HepG2 (cell line): ENCODE measurements at regions not wholly inside any gene's neighbourhood (a gene's known extent, or its start where the extent isn't known, plus 50 kb on each side); places are given as distances from the start of the nearest gene placed in this dataset.

Experiments used
- ATAC-seq: fragments of 200-7000 bp; cut with Tn5 transposase; 3 replicates; pipeline ENCODE4 v1.9.1; 2020; ENCODE audit warnings: mild to moderate bottlenecking, moderate library complexity
- BruUV-seq: library from RNA; stranded (reverse); fragments of 400-500 nt; replicated peaks from 2 replicates; lab custom pipeline; 2021; lab: Mats Ljungman, UMichigan
- CTCF ChIA-PET: fragments of 300-600 bp; formaldehyde crosslinking; extraction: SDS; loops from one replicate; lab custom pipeline; 2021; ENCODE audit warnings: low total read pairs, inconsistent platforms, low intra/inter-chr PET ratio; lab: Yijun Ruan, JAX
- POLR2A ChIA-PET: fragments of 350-600 bp; sonication (Branson Sonifier 250); formaldehyde crosslinking; loops from one replicate; lab custom pipeline; 2020; ENCODE audit warnings: antibody characterized with exemption, inconsistent platforms; lab: Yijun Ruan, JAX
- DNase-seq: peaks from one replicate; pipeline ENCODE4 v3.0.0-alpha.2; 2015; ENCODE audit warnings: low spot score
- FAIRE-seq: peaks from 3 replicates; lab custom pipeline; 2011; peaks lifted over from hg19 to GRCh38; lab: Jason Lieb, UNC
- H2AFZ ChIP-seq: one replicate; pipeline ENCODE4 v1.6.1; 2011; ENCODE audit warnings: low read length, inconsistent platforms
- H3K27ac ChIP-seq: fragments of 300-600 bp; 3 replicates; pipeline ENCODE4 v1.8.0; 2011; ENCODE audit warnings: mixed run types, mild to moderate bottlenecking, mixed read lengths, low read length, inconsistent platforms; ENCODE audit not compliant: insufficient read depth; ENCODE audit errors: extremely low read length
- H3K27me3 ChIP-seq, 2 experiments: fragments of 200-600 bp in 1 of 2; 2 replicates in 1 of 2; 3 replicates in 1 of 2; pipeline versions ENCODE4 v1.6.0 to v1.8.0; 2011; ENCODE audit warnings: low read length in 2 of 2, mild to moderate bottlenecking in 2 of 2, moderate library complexity in 2 of 2, inconsistent platforms in 1 of 2; ENCODE audit not compliant: insufficient read depth in 2 of 2, control insufficient read depth in 1 of 2
- H3K36me3 ChIP-seq, 2 experiments: fragments of 200-600 bp in 1 of 2; replicated peaks in 1 of 2; 2 replicates in 1 of 2; 3 replicates in 1 of 2; pipeline versions ENCODE4 v1.5.1 to v1.8.0; 2011; ENCODE audit warnings: low read length in 2 of 2, inconsistent platforms in 1 of 2; ENCODE audit not compliant: insufficient read depth in 2 of 2, control insufficient read depth in 1 of 2
- H3K4me1 ChIP-seq: 2 replicates; pipeline ENCODE4 v1.5.1; 2012; ENCODE audit warnings: low read length, inconsistent platforms; ENCODE audit not compliant: insufficient read depth
- H3K4me2 ChIP-seq: 2 replicates; pipeline ENCODE4 v1.6.0; 2011; ENCODE audit warnings: low read depth, low read length, inconsistent platforms
- H3K4me3 ChIP-seq, 3 experiments: fragments of 200-600 bp in 1 of 3; sonication (generic), shearing (Covaris generic) in 1 of 3; replicated peaks in 1 of 3; 2 replicates each; pipeline ENCODE4 v1.5.1; 2011 to 2016; ENCODE audit warnings: low read length in 3 of 3, inconsistent platforms in 2 of 3, low read depth in 2 of 3, mild to moderate bottlenecking in 2 of 3, control low read depth in 1 of 3, mixed read lengths in 1 of 3; ENCODE audit not compliant: insufficient read depth in 1 of 3
- H3K79me2 ChIP-seq: one replicate; pipeline ENCODE4 v1.6.1; 2011; ENCODE audit warnings: low read length, inconsistent platforms; ENCODE audit not compliant: insufficient read depth
- H3K9ac ChIP-seq: 2 replicates; pipeline ENCODE4 v1.6.0; 2011; ENCODE audit warnings: mild to moderate bottlenecking, low read depth, low read length, inconsistent platforms; ENCODE audit not compliant: insufficient read depth
- H3K9me3 ChIP-seq: 2 replicates; pipeline ENCODE4 v1.5.1; 2012; ENCODE audit warnings: mild to moderate bottlenecking, low read length
- H4K20me1 ChIP-seq: 2 replicates; pipeline ENCODE4 v1.6.0; 2011; ENCODE audit warnings: inconsistent platforms, mild to moderate bottlenecking, low read length, moderate library complexity; ENCODE audit not compliant: insufficient read depth
- ARHGAP35 ChIP-seq: sonication (generic); formaldehyde crosslinking; IDR thresholded peaks from 2 replicates; pipeline ENCODE4 v1.9.0; 2022; ENCODE audit warnings: mild to moderate bottlenecking, inconsistent platforms, moderate library complexity, missing genetic modification reagents, borderline replicate concordance
- CCDC6 ChIP-seq: sonication (generic); formaldehyde crosslinking; IDR thresholded peaks from 2 replicates; pipeline ENCODE4 v1.8.1; 2022; ENCODE audit warnings: mild to moderate bottlenecking, missing genetic modification reagents, moderate library complexity
- FLYWCH1 ChIP-seq: sonication (generic); formaldehyde crosslinking; IDR thresholded peaks from 2 replicates; pipeline ENCODE4 v1.8.1; 2023; ENCODE audit warnings: mild to moderate bottlenecking, missing genetic modification reagents
- GATA4 ChIP-seq: sonication (generic); IDR thresholded peaks from 2 replicates; pipeline ENCODE4 v1.6.1; 2016; ENCODE audit warnings: antibody characterized with exemption, low read depth, borderline replicate concordance
- MAZ ChIP-seq, 2 experiments: sonication (generic) in 1 of 2; formaldehyde crosslinking in 1 of 2; IDR thresholded peaks; 2 replicates each; pipeline versions ENCODE4 v1.5.0 to v1.6.1; 2012 to 2020; ENCODE audit warnings: low read depth in 2 of 2, mild to moderate bottlenecking in 2 of 2, borderline replicate concordance in 1 of 2, improper control_type of control experiment in 1 of 2, low read length in 1 of 2, missing genetic modification reagents in 1 of 2, moderate library complexity in 1 of 2
- RBM39 ChIP-seq: fragments of 200-400 bp; formaldehyde crosslinking; IDR thresholded peaks from one replicate; pipeline ENCODE4 v1.6.1; 2018; ENCODE audit warnings: antibody characterized with exemption, mild to moderate bottlenecking, low read depth, low read length; ENCODE audit not compliant: poor library complexity, severe bottlenecking
- SETDB1 ChIP-seq: sonication (generic); formaldehyde crosslinking; IDR thresholded peaks from 2 replicates; pipeline ENCODE4 v1.5.1; 2020; ENCODE audit warnings: missing genetic modification reagents, mild to moderate bottlenecking, borderline replicate concordance
- TAF1 ChIP-seq: sonication (generic); formaldehyde crosslinking; IDR thresholded peaks from 2 replicates; pipeline ENCODE4 v1.4.0; 2020; ENCODE audit warnings: missing genetic modification reagents
- TAF15 ChIP-seq: fragments of 200-400 bp; formaldehyde crosslinking; IDR thresholded peaks from one replicate; pipeline ENCODE4 v1.6.1; 2018; ENCODE audit warnings: mild to moderate bottlenecking, low read depth, low read length; ENCODE audit not compliant: poor library complexity, severe bottlenecking
- U2AF2 ChIP-seq: fragments of 200-400 bp; formaldehyde crosslinking; IDR thresholded peaks from 2 replicates; pipeline ENCODE4 v1.6.1; 2017; ENCODE audit warnings: low read depth, mild to moderate bottlenecking, low read length
- ZNF12 ChIP-seq: sonication (generic); formaldehyde crosslinking; IDR thresholded peaks from 2 replicates; pipeline ENCODE4 v1.5.0; 2020; ENCODE audit warnings: missing genetic modification reagents
- ZNF317 ChIP-seq: sonication (generic); formaldehyde crosslinking; IDR thresholded peaks from 2 replicates; pipeline ENCODE4 v1.5.0; 2020; ENCODE audit warnings: mild to moderate bottlenecking, missing genetic modification reagents
- WGBS: methylation state at CpG from one replicate; pipeline ENCODE4 v1.1.6; 2017; ENCODE audit warnings: low lambda C conversion rate; 5-methylcytosine and 5-hydroxymethylcytosine counted together
- in situ Hi-C: cut with HindIII; loops from 2 replicates; pipeline ENCODE4 v1.10.0; 2017; ENCODE audit warnings: low pct_unique_long_range_greater_than_20kb; ENCODE audit not compliant: extremely low pct_ligation_motif_present
- intact Hi-C: fragments of 100-400 bp; cut with micrococcal nuclease; formaldehyde crosslinking; loops from one replicate; pipeline ENCODE4 v1.10.0; 2022; ENCODE audit not compliant: unreplicated experiment
- TF ChIP-seq, protein P1 (sequence below): sonication (generic); formaldehyde crosslinking; conservative IDR thresholded peaks from 2 replicates; pipeline ENCODE4 v1.5.0; 2020; ENCODE audit warnings: missing genetic modification reagents
- TF ChIP-seq, protein P2 (sequence below), 2 experiments: sonication (generic) in 1 of 2; formaldehyde crosslinking in 1 of 2; IDR thresholded peaks; 2 replicates each; pipeline versions ENCODE4 v1.4.0 to v1.6.1; 2018 to 2020; ENCODE audit warnings: missing genetic modification reagents in 2 of 2, borderline replicate concordance in 1 of 2, low read depth in 1 of 2, mild to moderate bottlenecking in 1 of 2, missing biosample characterization in 1 of 2
- TF ChIP-seq, protein P3 (sequence below): sonication (generic); formaldehyde crosslinking; IDR thresholded peaks from 2 replicates; pipeline ENCODE4 v1.4.0; 2020; ENCODE audit warnings: low read depth, mild to moderate bottlenecking, missing genetic modification reagents
- TF ChIP-seq, protein P4 (sequence below): sonication (generic); formaldehyde crosslinking; IDR thresholded peaks from 2 replicates; pipeline ENCODE4 v1.8.1; 2023; ENCODE audit warnings: mild to moderate bottlenecking, missing genetic modification reagents, borderline replicate concordance
- TF ChIP-seq, protein P5 (sequence below): sonication (generic); formaldehyde crosslinking; IDR thresholded peaks from 2 replicates; pipeline ENCODE4 v1.8.1; 2023; ENCODE audit warnings: missing genetic modification reagents, inconsistent platforms, borderline replicate concordance

DNA sequence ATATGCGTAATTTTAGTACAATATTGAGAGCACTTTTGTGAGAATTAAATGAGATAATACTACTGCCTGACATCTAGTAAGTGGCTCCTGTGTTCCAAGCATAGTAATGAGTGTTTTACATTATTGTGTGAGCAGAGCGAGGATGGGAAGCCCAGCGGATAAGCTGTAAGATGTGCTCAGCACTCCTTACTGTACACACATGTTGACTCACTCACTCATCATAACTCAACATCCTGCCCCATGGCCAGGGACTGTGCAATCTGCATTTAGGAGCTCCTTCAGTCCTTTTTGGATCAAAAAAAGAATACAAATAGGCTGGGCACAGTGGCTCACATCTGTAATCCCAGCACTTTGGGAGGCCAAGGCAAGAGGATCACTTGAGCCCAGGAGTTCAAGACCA is 72.9 kb upstream of the NEBL start (continued):
- TF ChIP-seq RBM39: no peak
- no peak for TF ChIP-seq U2AF2

DNA sequence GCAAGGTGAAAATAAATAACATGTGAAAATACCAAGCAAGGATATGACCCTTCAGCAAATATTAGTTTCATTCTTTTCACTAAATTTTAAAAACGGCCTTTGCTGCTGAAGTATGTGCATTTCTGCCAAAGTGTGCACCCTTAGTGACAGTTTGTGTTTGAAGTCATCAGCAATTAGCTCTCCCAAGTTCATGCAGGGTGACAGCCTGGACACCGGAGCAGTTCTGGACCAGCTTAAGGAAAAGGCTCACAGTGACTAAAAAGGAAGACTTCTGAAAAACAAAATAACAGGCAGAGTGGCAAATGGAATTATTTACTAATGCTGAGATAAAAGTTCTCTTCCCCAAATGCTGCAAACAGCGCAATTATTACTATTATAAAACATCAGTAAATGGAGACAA is 69.3 kb upstream of the NEBL start:
- POLR2A ChIA-PET: no interaction called here
- Histone ChIP-seq H4K20me1 (no peaks in the 10 kb centered on the region), H3K4me3 (no peak overlapping the region), H3K4me2 (no peak overlapping the region)
- CTCF ChIA-PET: no interaction called here
- no TSS peak for BruUV-seq
- under 1% methylated on average over 3 of the region's 3 CpGs for WGBS
- TF ChIP-seq, protein P1, sequence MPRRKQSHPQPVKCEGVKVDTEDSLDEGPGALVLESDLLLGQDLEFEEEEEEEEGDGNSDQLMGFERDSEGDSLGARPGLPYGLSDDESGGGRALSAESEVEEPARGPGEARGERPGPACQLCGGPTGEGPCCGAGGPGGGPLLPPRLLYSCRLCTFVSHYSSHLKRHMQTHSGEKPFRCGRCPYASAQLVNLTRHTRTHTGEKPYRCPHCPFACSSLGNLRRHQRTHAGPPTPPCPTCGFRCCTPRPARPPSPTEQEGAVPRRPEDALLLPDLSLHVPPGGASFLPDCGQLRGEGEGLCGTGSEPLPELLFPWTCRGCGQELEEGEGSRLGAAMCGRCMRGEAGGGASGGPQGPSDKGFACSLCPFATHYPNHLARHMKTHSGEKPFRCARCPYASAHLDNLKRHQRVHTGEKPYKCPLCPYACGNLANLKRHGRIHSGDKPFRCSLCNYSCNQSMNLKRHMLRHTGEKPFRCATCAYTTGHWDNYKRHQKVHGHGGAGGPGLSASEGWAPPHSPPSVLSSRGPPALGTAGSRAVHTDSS: no peak
- no peak for TF ChIP-seq FLYWCH1 (CRISPR knock-in tag)
- TF ChIP-seq, protein P2, sequence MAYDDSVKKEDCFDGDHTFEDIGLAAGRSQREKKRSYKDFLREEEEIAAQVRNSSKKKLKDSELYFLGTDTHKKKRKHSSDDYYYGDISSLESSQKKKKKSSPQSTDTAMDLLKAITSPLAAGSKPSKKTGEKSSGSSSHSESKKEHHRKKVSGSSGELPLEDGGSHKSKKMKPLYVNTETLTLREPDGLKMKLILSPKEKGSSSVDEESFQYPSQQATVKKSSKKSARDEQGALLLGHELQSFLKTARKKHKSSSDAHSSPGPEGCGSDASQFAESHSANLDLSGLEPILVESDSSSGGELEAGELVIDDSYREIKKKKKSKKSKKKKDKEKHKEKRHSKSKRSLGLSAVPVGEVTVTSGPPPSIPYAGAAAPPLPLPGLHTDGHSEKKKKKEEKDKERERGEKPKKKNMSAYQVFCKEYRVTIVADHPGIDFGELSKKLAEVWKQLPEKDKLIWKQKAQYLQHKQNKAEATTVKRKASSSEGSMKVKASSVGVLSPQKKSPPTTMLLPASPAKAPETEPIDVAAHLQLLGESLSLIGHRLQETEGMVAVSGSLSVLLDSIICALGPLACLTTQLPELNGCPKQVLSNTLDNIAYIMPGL (CRISPR knock-in tag; IDR thresholded peaks at IDR 0.05; ENCODE audit: borderline replicate concordance in 1 of 2, low read depth in 1 of 2): no peak
- TF ChIP-seq ZNF317 (CRISPR knock-in tag): no peak
- no peak for TF ChIP-seq MAZ (IDR thresholded peaks at IDR 0.05; ENCODE audit: borderline replicate concordance, low read depth, low read length)
- TF ChIP-seq MAZ (CRISPR knock-in tag; IDR thresholded peaks at IDR 0.05; ENCODE audit: low read depth): no peak
- TF ChIP-seq, protein P3, sequence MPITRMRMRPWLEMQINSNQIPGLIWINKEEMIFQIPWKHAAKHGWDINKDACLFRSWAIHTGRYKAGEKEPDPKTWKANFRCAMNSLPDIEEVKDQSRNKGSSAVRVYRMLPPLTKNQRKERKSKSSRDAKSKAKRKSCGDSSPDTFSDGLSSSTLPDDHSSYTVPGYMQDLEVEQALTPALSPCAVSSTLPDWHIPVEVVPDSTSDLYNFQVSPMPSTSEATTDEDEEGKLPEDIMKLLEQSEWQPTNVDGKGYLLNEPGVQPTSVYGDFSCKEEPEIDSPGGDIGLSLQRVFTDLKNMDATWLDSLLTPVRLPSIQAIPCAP (CRISPR knock-in tag): no peak
- no peak for TF ChIP-seq SETDB1
- TF ChIP-seq ARHGAP35 (CRISPR knock-in tag): no peak
- no peak for TF ChIP-seq TAF1
- TF ChIP-seq, protein P4, sequence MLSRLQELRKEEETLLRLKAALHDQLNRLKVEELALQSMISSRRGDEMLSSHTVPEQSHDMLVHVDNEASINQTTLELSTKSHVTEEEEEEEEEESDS (CRISPR knock-in tag): no peak
- no peak for TF ChIP-seq ZNF12
- TF ChIP-seq GATA4: no peak
- TF ChIP-seq TAF15: no peak
- TF ChIP-seq, protein P5, sequence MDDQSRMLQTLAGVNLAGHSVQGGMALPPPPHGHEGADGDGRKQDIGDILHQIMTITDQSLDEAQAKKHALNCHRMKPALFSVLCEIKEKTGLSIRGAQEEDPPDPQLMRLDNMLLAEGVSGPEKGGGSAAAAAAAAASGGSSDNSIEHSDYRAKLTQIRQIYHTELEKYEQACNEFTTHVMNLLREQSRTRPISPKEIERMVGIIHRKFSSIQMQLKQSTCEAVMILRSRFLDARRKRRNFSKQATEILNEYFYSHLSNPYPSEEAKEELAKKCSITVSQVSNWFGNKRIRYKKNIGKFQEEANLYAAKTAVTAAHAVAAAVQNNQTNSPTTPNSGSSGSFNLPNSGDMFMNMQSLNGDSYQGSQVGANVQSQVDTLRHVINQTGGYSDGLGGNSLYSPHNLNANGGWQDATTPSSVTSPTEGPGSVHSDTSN (CRISPR knock-in tag): no peak
- no peak for TF ChIP-seq CCDC6 (CRISPR knock-in tag)
- TF ChIP-seq, all 625 proteins: peak for 0
- H3K36me3 ChIP-seq: no peaks in the 10 kb centered on the region
- intact Hi-C loops (no loop called here), in situ Hi-C loops (no loop called here)
- H3K9me3 ChIP-seq: no peaks in the 10 kb centered on the region
- no peaks in the 10 kb centered on the region for H3K4me1 ChIP-seq
- no peak overlapping the region for H2AFZ ChIP-seq
- ATAC-seq: no peak
- no peaks in the 10 kb centered on the region; a peak in 1 of 5 replicates for H3K27me3 ChIP-seq
- no peak overlapping the region for H3K27ac ChIP-seq
- no peak overlapping the region for H3K9ac ChIP-seq
- no peak for DNase-seq
- FAIRE-seq: no peak
- no peaks in the 10 kb centered on the region for H3K79me2 ChIP-seq
